ENCODE measurements at regions not wholly inside any gene's neighbourhood (a gene's known extent, or its start where the extent isn't known, plus 50 kb on each side); places are given as distances from the start of the nearest gene placed in this dataset.

DNA sequence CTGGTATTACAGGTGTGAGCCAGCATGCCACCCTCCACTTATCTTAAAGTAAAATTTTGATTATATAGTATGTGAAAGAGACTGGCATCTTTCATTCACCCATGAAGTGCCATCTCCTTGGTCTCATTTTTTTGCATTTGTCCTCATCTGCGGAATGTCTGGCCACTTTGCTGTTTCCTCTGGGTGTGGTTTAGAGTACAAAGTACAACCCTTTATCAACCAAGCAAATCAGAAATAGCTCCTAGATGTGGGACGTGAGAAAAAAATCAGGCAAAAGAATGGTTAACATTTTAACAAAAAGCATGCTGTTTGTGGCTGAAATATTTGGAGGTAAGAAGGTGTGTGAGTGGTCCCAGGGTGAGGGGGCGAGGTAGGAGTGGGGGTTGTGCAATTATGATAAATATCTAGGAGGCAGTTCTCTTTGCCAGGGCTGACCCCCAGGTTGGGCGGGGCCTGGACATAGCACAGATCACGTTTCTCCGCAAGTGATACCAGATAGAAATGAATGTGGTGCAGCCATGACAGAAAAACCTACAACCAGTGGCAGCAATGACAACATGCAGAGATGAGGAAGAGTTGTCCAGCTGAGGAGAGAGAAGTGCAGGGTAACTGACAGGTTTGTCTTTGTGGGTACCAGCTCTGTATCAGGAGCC lies 115.8 kb upstream of the SERTAD2 start:
- no peak for DNase-seq (ENCODE audit: extremely low read depth, low read depth)
- no peak for TF ChIP-seq CTCF (IDR thresholded peaks at IDR 0.05; ENCODE audit: low read depth, low read length)

GRCh38 chr2:64770137-64770780 lies 116.5 kb upstream of the SERTAD2 start:
- no peak for TF ChIP-seq CTCF (IDR thresholded peaks at IDR 0.05; ENCODE audit: low read depth, low read length)
- no peak for DNase-seq (ENCODE audit: extremely low read depth, low read depth)

DNA sequence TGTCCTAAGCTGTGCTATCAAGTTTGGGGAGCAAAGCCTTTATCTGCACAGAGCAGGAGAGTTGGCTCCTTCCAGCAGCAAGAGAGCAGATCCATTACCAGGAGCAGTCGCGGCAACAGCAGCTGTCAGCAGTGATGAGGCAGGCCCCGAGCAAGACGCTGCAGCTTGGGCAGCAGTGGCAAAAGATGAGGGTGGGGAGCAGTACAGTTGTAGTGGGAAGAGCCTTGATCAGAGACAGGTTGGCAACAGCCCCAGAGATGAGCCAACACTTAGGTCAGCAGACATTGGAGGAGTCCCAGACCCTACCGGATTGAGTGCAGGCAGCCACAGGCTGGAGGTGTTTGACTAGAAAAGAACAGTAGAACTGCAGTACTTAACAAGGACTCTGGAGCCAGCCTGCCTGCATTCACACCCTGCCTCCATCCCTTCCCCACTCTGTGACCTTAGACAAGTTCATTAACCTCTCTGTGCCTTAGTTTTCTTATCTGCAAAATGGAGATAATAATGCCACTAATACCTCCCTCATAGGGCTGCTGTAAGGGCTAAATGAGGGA lies 117.1 kb upstream of the SERTAD2 start:
- DNase-seq (ENCODE audit: extremely low read depth, low read depth), result peak; percentile 72
- TF ChIP-seq CTCF (IDR thresholded peaks at IDR 0.05; ENCODE audit: low read depth, low read length), result no peak; the same call in 1 of the 2 replicates

GRCh38 chr2:64771737-64772136 lies 118.0 kb upstream of the SERTAD2 start:
- TF ChIP-seq CTCF (IDR thresholded peaks at IDR 0.05; ENCODE audit: low read depth, low read length), result no peak
- DNase-seq (ENCODE audit: extremely low read depth, low read depth), result no peak

DNA sequence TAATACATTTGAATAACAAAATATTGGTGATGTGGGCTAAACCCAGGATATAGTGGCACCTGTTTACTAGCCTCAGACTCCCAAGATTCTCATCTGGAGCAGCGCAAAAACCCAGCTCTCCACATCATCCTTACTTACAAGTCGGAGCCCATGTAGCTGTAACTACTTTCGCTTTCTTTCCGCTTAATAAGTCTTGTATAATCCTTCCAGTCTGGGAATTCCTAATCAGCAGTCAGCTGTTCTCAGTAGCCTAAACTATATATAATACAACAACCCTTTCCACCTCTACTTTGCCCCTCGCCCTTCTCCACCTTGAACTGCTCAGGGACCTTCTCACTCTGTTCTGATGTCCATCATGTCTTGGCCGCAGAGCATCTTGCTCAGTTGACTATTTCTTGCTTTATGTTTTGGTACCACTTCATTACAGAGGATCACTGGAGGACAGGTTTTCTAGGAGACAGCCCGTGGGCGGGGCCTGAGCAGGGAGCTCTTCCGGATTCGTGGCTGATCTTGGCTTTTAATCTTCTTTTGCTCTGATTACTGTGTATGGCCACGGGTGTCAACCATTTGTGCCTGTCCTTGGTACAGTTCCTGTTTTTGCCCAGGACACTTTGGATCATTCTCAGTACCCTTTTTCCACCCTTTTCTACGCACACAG lies 119.9 kb upstream of the SERTAD2 start:
- TF ChIP-seq CTCF (IDR thresholded peaks at IDR 0.05; ENCODE audit: low read depth, low read length), result no peak
- DNase-seq (ENCODE audit: extremely low read depth, low read depth), result no peak

DNA sequence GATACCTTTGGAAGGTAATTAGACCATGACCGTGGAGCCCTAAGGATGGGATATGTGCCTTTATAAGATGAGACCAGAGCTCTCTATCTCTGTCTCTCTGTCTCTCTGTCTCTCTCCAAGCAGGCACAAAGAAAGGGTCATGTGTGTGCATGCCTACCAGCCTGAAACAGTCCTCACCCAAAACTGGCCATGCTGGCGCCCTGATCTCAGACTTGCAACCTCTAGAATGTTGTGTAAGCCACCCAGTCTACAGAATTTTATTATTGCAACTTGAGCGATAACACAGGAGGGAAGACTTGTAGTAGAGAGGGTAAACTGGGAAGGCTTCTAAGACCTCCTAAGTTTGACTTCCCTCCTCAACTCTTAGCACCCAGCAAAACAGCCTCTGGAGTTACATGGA lies 124.1 kb upstream of the SERTAD2 start:
- TF ChIP-seq CTCF (IDR thresholded peaks at IDR 0.05; ENCODE audit: low read depth, low read length), result no peak
- no peak for DNase-seq (ENCODE audit: extremely low read depth, low read depth)

Measured in AG09319 (cell line).